ENCODE measurements at regions not wholly inside any gene's neighbourhood (a gene's known extent, or its start where the extent isn't known, plus 50 kb on each side); places are given as distances from the start of the nearest gene placed in this dataset. TPM values are rescaled to one million over a fixed set of nuclear protein-coding genes. Genes with fewer than 3 reads are reported as not detected.

GRCh38 chr7:56175771-56176170, 59.6 kb upstream of the NUPR2 start:
- Histone ChIP-seq H3K36me3 (no peaks in the 10 kb centered on the region), H3K9me3 (no peaks in the 10 kb centered on the region), H3K4me3 (peak overlapping the region; percentile 12 to 54 (median 33)), H3K27me3 (no peaks in the 10 kb centered on the region), H3K27ac (no peak overlapping the region), H3K4me1 (peaks cover 0 to 14% (median 0%) of the 10 kb centered on the region in 4 donors)
- TF ChIP-seq EP300 (IDR thresholded peaks at IDR 0.05) (no peak), POLR2A (IDR thresholded peaks at IDR 0.05) (no peak), CTCF (IDR thresholded peaks at IDR 0.05) (no peak)
- WGBS, 2 donors: 25 to 49% methylated on average over 13 of the region's 13 CpGs
- no peak for DNase-seq (ENCODE audit: low spot score in 2 of 2)

GRCh38 chr7:56174875-56175760, 58.9 kb upstream of the NUPR2 start:
- Histone ChIP-seq H3K36me3 (no peaks in the 10 kb centered on the region), H3K27ac (no peak overlapping the region), H3K4me3 (peak overlapping the region; percentile 12 to 54 (median 33)), H3K4me1 (peaks cover 0 to 14% (median 0%) of the 10 kb centered on the region in 4 donors), H3K27me3 (no peaks in the 10 kb centered on the region), H3K9me3 (no peaks in the 10 kb centered on the region)
- no peak for TF ChIP-seq POLR2A (IDR thresholded peaks at IDR 0.05)
- 9 to 23% methylated on average over 46 to 64 of the region's 81 CpGs for WGBS, 2 donors
- no peak for DNase-seq (ENCODE audit: low spot score in 2 of 2)

GRCh38 chr7:56174346-56174874, 58.2 kb upstream of the NUPR2 start:
- Histone ChIP-seq H3K4me1 (peaks cover 0 to 14% (median 0%) of the 10 kb centered on the region in 4 donors), H3K27ac (no peak overlapping the region), H3K27me3 (no peaks in the 10 kb centered on the region), H3K9me3 (no peaks in the 10 kb centered on the region), H3K36me3 (no peaks in the 10 kb centered on the region), H3K4me3 (peak overlapping the region in 2 of 4 donors; percentile 32 to 54)
- 39 to 57% methylated on average over 27 to 32 of the region's 36 CpGs for WGBS, 2 donors
- TF ChIP-seq EP300 (IDR thresholded peaks at IDR 0.05) (no peak), CTCF (IDR thresholded peaks at IDR 0.05) (no peak), POLR2A (IDR thresholded peaks at IDR 0.05) (no peak)
- DNase-seq (ENCODE audit: low spot score in 2 of 2): no peak

Small RNAs in the stretch of these regions (small RNA-seq; reads per million reads assigned to genes)
- gene AC092447.9 (not detected), gene RNU6-1052P (not detected), gene RNU6-1335P (not detected), gene SEPT14P24 (not detected)

All from tibial nerve (tissue), 4 donors.